Naive thymus-derived CD4-positive, alpha-beta T cell (primary cell): ENCODE measurements at regions not wholly inside any gene's neighbourhood (a gene's known extent, or its start where the extent isn't known, plus 50 kb on each side); places are given as distances from the start of the nearest gene placed in this dataset.

ENCODE experiments used
- ATAC-seq: fragments of 150-1000 bp; cut with Tn5 transposase; 2 replicates; pipeline ENCODE4 v1.10.0; 2021; ENCODE audit warnings: mild to moderate bottlenecking, moderate library complexity
- CTCF ChIA-PET: fragments of 350-600 bp; sonication (Branson Sonifier 250); formaldehyde crosslinking; loops from one replicate; lab custom pipeline; 2021; ENCODE audit warnings: antibody characterized with exemption; lab: Charles Lee
- POLR2A ChIA-PET: fragments of 350-600 bp; sonication (Branson Sonifier 250); formaldehyde crosslinking; loops from one replicate; lab custom pipeline; 2021; ENCODE audit warnings: antibody characterized with exemption, inconsistent platforms; lab: Charles Lee
- DNase-seq, 9 donors: peaks; one replicate each; pipeline versions ENCODE4 v3.0.0 to v3.0.0-alpha.2; 2020 to 2022; ENCODE audit warnings: mixed read lengths in 1 of 9
- H3K27ac ChIP-seq: one replicate; pipeline ENCODE4 v1.7.0; 2013; ENCODE audit warnings: mild to moderate bottlenecking, low read depth, low read length, moderate library complexity
- H3K27me3 ChIP-seq, 2 donors: one replicate each; pipeline ENCODE4 v1.7.0; 2013; ENCODE audit warnings: low read length in 2 of 2, mild to moderate bottlenecking in 2 of 2, moderate library complexity in 2 of 2; ENCODE audit not compliant: control insufficient read depth in 2 of 2, insufficient read depth in 2 of 2
- H3K36me3 ChIP-seq, 3 experiments: 1 replicate in 2 of 3; 2 replicates in 1 of 3; pipeline ENCODE4 v1.7.0; 2013; ENCODE audit warnings: low read length in 3 of 3, mild to moderate bottlenecking in 3 of 3, moderate library complexity in 1 of 3; ENCODE audit not compliant: insufficient read depth in 3 of 3, control insufficient read depth in 2 of 3
- H3K4me1 ChIP-seq, 2 donors: one replicate each; pipeline ENCODE4 v1.7.0; 2013; ENCODE audit warnings: low read length in 2 of 2, mild to moderate bottlenecking in 2 of 2, moderate library complexity in 1 of 2; ENCODE audit not compliant: control insufficient read depth in 2 of 2, insufficient read depth in 2 of 2
- H3K4me3 ChIP-seq: 2 replicates; pipeline ENCODE4 v1.7.0; 2013; ENCODE audit warnings: mild to moderate bottlenecking, low read length
- H3K9me3 ChIP-seq, 3 experiments: 1 replicate in 2 of 3; 2 replicates in 1 of 3; pipeline ENCODE4 v1.7.0; 2013; ENCODE audit warnings: low read length in 3 of 3; ENCODE audit not compliant: control insufficient read depth in 2 of 3
- H3K27ac Mint-ChIP-seq, 9 donors: one replicate each; pipeline ENCODE4 v1.8.0; 2020 to 2022; ENCODE audit warnings: mixed read lengths in 9 of 9, mild to moderate bottlenecking in 8 of 9, moderate library complexity in 5 of 9, inconsistent platforms in 2 of 9
- H3K27me3 Mint-ChIP-seq, 5 donors: one replicate each; pipeline ENCODE4 v1.8.0; 2021 to 2022; ENCODE audit warnings: mixed read lengths in 5 of 5, mild to moderate bottlenecking in 1 of 5
- H3K36me3 Mint-ChIP-seq, 5 donors: one replicate each; pipeline ENCODE4 v1.8.0; 2020 to 2022; ENCODE audit warnings: mixed read lengths in 5 of 5, mild to moderate bottlenecking in 3 of 5, inconsistent platforms in 1 of 5
- H3K4me1 Mint-ChIP-seq, 7 donors: one replicate each; pipeline ENCODE4 v1.8.0; 2020 to 2022; ENCODE audit warnings: mixed read lengths in 7 of 7, mild to moderate bottlenecking in 3 of 7, inconsistent platforms in 1 of 7
- H3K4me3 Mint-ChIP-seq, 10 donors: one replicate each; pipeline ENCODE4 v1.8.0; 2020 to 2022; ENCODE audit warnings: mild to moderate bottlenecking in 10 of 10, mixed read lengths in 10 of 10, moderate library complexity in 6 of 10, inconsistent platforms in 2 of 10
- H3K9me3 Mint-ChIP-seq, 11 donors: one replicate each; pipeline ENCODE4 v1.8.0; 2020 to 2022; ENCODE audit warnings: mixed read lengths in 11 of 11, mild to moderate bottlenecking in 4 of 11, inconsistent platforms in 1 of 11, moderate library complexity in 1 of 11
- intact Hi-C, 2 donors: fragments of 100-400 bp; cut with micrococcal nuclease; formaldehyde crosslinking; loops; one replicate each; pipeline ENCODE4 v1.15.1; 2023

DNA sequence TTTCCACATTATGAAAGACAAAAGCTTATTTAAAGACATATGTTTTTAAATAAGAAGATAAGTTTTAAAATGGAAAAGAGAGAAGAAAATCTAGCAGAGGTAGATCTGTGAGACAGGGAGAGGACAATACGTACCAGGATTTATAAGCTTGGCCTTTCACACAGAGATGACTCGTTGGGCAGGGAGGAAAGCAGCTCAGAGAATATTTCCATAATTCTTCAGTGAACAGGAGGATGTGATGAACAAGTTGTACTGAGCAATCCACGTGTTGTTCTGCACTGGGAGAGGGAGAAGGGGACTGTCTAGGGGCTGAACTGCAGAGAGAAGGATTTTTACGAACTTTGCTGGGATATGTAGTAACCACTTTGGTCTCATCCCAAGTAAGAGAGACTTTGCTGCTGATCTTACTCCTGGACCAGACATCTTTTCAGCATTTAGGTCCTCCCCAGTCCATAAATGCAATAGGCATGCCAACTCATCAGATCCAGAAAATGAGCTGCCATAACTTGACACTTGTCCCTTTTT, 162.5 kb upstream of the SETBP1 start:
- Mint-ChIP-seq H3K9me3 (peaks cover 0 to 4% (median 0%) of the 10 kb centered on the region in 11 donors), H3K27me3 (no peaks in the 10 kb centered on the region), H3K27ac (no peak overlapping the region), H3K4me1 (no peaks in the 10 kb centered on the region), H3K4me3 (no peak overlapping the region), H3K36me3 (no peaks in the 10 kb centered on the region)
- Histone ChIP-seq H3K4me3 (no peak overlapping the region), H3K27me3 (no peaks in the 10 kb centered on the region), H3K9me3 (no peaks in the 10 kb centered on the region), H3K27ac (no peak overlapping the region), H3K4me1 (no peaks in the 10 kb centered on the region), H3K36me3 (no peaks in the 10 kb centered on the region)
- CTCF ChIA-PET: no interaction called here
- DNase-seq (no peak), ATAC-seq (no peak)
- intact Hi-C loops: no loop called here
- POLR2A ChIA-PET: no interaction called here

DNA sequence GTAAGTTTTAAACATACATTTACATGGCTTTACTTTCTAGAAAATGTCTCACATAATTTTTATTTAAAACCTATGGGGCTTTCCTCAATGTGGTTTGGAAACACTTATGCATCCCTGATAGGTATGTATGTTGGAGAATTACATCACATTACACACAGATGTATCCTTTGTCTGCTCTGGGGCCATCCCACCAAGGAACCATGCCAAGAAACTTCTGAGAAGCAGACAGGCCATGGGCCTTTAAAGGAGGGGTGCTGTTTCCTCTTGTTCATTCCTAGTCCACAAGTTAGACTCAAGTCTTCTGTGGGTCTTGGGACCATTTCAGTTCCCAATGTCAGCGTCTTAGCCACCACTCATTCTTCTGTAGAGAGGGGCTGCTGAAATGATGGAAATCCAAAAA, 162.0 kb upstream of the SETBP1 start:
- no peak overlapping the region for H3K4me3 Mint-ChIP-seq
- no peaks in the 10 kb centered on the region for H3K9me3 ChIP-seq
- no peaks in the 10 kb centered on the region for H3K27me3 ChIP-seq
- intact Hi-C loops: no loop called here
- ChIA-PET CTCF (no interaction called here), POLR2A (no interaction called here)
- no peak for ATAC-seq
- no peaks in the 10 kb centered on the region for H3K4me1 ChIP-seq
- DNase-seq: no peak
- no peak overlapping the region for H3K4me3 ChIP-seq
- no peak overlapping the region for H3K27ac Mint-ChIP-seq
- H3K36me3 ChIP-seq: no peaks in the 10 kb centered on the region
- H3K36me3 Mint-ChIP-seq: no peaks in the 10 kb centered on the region
- peaks cover 0 to 4% (median 0%) of the 10 kb centered on the region in 11 donors for H3K9me3 Mint-ChIP-seq
- no peaks in the 10 kb centered on the region for H3K4me1 Mint-ChIP-seq
- H3K27me3 Mint-ChIP-seq: no peaks in the 10 kb centered on the region
- H3K27ac ChIP-seq: no peak overlapping the region

DNA sequence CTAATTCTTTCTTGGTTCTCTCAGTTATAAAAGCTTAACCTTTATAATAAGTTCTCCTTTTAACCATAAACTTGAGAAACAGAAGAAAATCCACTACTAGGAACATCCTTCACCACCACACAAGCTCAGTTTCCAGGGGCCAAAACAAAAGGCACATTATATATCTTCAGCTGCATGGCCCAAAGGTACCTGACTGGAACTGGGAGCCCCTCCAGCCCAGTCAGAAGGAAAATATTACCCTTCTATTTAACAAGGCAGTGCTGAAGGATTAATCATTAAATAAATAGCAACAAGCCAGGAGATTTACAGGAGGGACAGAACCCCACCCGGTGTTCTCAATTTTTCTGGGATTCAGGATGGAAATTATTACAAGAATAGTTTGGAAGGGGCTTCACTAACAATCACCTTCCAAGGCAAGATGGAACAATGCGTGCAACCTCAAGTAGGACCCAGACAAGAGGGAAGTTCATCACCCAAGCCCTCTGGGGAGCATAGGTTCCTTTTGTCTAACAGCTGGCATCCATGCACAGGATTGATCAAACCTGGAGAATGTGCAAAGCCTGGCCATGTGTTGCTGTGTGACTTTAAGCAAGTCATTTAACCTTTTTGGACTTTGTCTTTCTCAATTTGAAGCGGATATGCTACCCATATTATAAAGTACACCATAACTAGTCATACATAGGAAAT, 159.6 kb upstream of the SETBP1 start:
- Mint-ChIP-seq H3K9me3 (peaks cover 0 to 3% (median 0%) of the 10 kb centered on the region in 11 donors), H3K27me3 (no peaks in the 10 kb centered on the region), H3K4me1 (peaks cover 0 to under 1% (median 0%) of the 10 kb centered on the region in 7 donors), H3K27ac (no peak overlapping the region), H3K4me3 (no peak overlapping the region), H3K36me3 (no peaks in the 10 kb centered on the region)
- DNase-seq: no peak
- no peak for ATAC-seq
- intact Hi-C loops: no loop called here
- no peak overlapping the region for H3K27ac ChIP-seq
- CTCF ChIA-PET: no interaction called here
- H3K36me3 ChIP-seq: no peaks in the 10 kb centered on the region
- no peak overlapping the region for H3K4me3 ChIP-seq
- no peaks in the 10 kb centered on the region for H3K4me1 ChIP-seq
- H3K27me3 ChIP-seq: no peaks in the 10 kb centered on the region
- H3K9me3 ChIP-seq: no peaks in the 10 kb centered on the region
- POLR2A ChIA-PET: no interaction called here

DNA sequence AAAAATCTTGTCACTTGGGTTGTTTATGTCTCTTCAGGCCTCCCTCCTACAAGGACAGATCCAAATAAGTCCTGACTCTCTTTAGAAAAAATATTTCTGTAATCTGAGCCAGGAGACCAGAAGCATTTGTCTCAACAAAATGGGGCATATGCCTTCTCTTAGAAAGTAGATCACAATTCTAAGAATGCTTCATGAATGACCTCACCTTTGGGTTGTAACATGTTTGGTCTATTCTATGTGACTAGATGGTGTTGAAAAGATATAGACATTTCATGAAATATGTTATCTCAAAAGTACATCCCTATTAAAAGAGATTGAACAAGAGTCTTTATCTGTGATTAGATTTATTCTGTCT, 159.0 kb upstream of the SETBP1 start:
- Histone ChIP-seq H3K27me3 (no peaks in the 10 kb centered on the region), H3K9me3 (no peaks in the 10 kb centered on the region), H3K4me3 (no peak overlapping the region), H3K36me3 (no peaks in the 10 kb centered on the region), H3K4me1 (no peaks in the 10 kb centered on the region), H3K27ac (no peak overlapping the region)
- intact Hi-C loops: no loop called here
- Mint-ChIP-seq H3K27me3 (no peaks in the 10 kb centered on the region), H3K36me3 (no peaks in the 10 kb centered on the region), H3K9me3 (peaks cover 0 to 4% (median 0%) of the 10 kb centered on the region in 11 donors), H3K4me1 (peaks cover 0 to 6% (median 0%) of the 10 kb centered on the region in 7 donors), H3K27ac (no peak overlapping the region), H3K4me3 (no peak overlapping the region)
- ATAC-seq (no peak), DNase-seq (no peak)
- ChIA-PET CTCF (no interaction called here), POLR2A (no interaction called here)

DNA sequence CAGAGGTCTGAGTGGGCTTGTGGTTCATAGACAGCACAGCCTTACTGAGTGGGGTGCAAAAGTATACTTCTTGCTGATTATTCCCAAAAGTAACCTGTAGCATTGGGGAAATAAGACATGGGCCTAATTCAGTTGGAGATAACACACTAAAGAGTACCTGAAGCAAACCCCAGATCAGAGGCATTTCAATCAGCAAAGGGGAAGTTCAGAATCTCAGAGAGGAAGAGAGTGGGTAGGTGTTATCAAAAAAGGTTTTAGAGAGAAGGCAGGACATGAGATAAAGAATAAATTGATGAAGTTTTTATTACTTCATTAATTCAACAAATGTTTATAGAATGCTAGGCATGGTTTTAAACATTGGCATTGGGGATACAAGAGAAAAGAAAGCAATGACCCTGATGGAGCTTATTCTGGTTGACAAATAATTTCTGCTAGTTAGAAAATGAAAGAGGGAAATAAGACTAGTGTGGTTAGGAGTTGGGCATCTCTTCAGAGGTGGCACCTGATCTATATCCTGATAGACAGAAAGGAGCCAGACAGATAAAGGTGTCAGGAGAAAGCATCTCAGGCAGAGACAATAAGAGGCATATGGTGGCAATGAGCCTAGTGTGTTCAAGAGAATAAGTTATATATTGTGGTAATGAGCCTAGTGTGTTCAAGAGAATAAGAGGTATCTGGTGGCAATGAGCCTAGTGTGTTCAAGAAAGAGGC, 153.8 kb upstream of the SETBP1 start:
- Histone ChIP-seq H3K27ac (no peak overlapping the region), H3K4me1 (no peaks in the 10 kb centered on the region), H3K9me3 (no peaks in the 10 kb centered on the region), H3K36me3 (no peaks in the 10 kb centered on the region), H3K4me3 (no peak overlapping the region), H3K27me3 (no peaks in the 10 kb centered on the region)
- CTCF ChIA-PET: no interaction called here
- no peak overlapping the region for H3K27ac Mint-ChIP-seq
- H3K9me3 Mint-ChIP-seq: peaks cover 0 to 15% (median 0%) of the 10 kb centered on the region in 11 donors
- ATAC-seq (peak; percentile 56), DNase-seq (no peak)
- H3K4me3 Mint-ChIP-seq: no peak overlapping the region
- peaks cover 0 to 13% (median 0%) of the 10 kb centered on the region in 7 donors for H3K4me1 Mint-ChIP-seq
- POLR2A ChIA-PET: no interaction called here
- intact Hi-C loops: no loop called here
- H3K36me3 Mint-ChIP-seq: no peaks in the 10 kb centered on the region
- no peaks in the 10 kb centered on the region for H3K27me3 Mint-ChIP-seq

DNA sequence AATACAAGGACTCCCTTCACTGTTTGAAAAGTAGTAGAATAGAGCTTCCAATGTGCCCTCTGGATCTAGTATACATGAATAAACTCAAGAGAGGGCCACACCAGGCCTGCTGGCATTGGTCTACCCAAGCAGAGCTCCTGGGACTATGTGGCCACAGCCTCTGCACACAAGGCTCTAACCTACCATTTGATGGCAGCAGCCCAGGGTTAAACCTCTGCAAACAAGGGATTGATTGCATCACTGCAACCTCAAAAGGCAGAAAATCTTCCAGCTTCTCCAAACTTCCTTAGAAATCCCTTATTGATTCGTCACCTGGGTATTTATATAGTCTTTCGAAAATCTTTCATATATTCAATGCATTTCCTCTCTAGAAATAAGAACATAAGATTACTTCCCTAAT, 147.6 kb upstream of the SETBP1 start:
- intact Hi-C loops: no loop called here
- no peak overlapping the region for H3K4me3 Mint-ChIP-seq

More for the DNA sequence above, 147.6 kb upstream of the SETBP1 start:
- ChIA-PET POLR2A (no interaction called here), CTCF (no interaction called here)
- no peaks in the 10 kb centered on the region for H3K36me3 Mint-ChIP-seq
- ATAC-seq (no peak), DNase-seq (no peak)
- H3K27ac ChIP-seq: no peak overlapping the region
- H3K9me3 ChIP-seq: no peaks in the 10 kb centered on the region
- no peaks in the 10 kb centered on the region for H3K4me1 ChIP-seq
- H3K27me3 Mint-ChIP-seq: no peaks in the 10 kb centered on the region
- H3K27ac Mint-ChIP-seq: no peak overlapping the region
- H3K9me3 Mint-ChIP-seq: peaks cover 0 to 23% (median 0%) of the 10 kb centered on the region in 11 donors
- no peaks in the 10 kb centered on the region for H3K36me3 ChIP-seq
- peaks cover 0 to 3% (median 0%) of the 10 kb centered on the region in 7 donors for H3K4me1 Mint-ChIP-seq
- no peak overlapping the region for H3K4me3 ChIP-seq
- H3K27me3 ChIP-seq: no peaks in the 10 kb centered on the region
